GM23338 (cell line): ENCODE measurements at regions not wholly inside any gene's neighbourhood (a gene's known extent, or its start where the extent isn't known, plus 50 kb on each side); places are given as distances from the start of the nearest gene placed in this dataset.

Experiments used
- ATAC-seq: fragments of 200-7000 bp; cut with Tn5 transposase; 3 replicates; pipeline ENCODE4 v1.9.1; 2020
- DNase-seq: peaks from one replicate; pipeline ENCODE4 v3.0.0-alpha.2; 2015; ENCODE audit warnings: low spot score
- H2AFZ ChIP-seq: fragments of 200-600 bp; sonication (generic); 2 replicates; pipeline ENCODE4 v1.8.0; 2016; ENCODE audit warnings: antibody characterized with exemption, mild to moderate bottlenecking, moderate library complexity
- H3F3A ChIP-seq: fragments of 200-600 bp; sonication (generic); replicated peaks from 2 replicates; pipeline ENCODE4 v1.8.0; 2017; ENCODE audit warnings: antibody characterized with exemption, mixed run types, low read depth
- H3K27ac ChIP-seq: fragments of 200-600 bp; sonication (generic); 2 replicates; pipeline ENCODE4 v1.6.1; 2016; ENCODE audit warnings: low read depth
- H3K27me3 ChIP-seq: fragments of 200-600 bp; sonication (generic); 2 replicates; pipeline ENCODE4 v1.8.0; 2016; ENCODE audit warnings: mild to moderate bottlenecking, mixed run types, moderate library complexity; ENCODE audit not compliant: insufficient read depth
- H3K36me3 ChIP-seq: fragments of 200-600 bp; sonication (generic); 2 replicates; pipeline ENCODE4 v1.8.0; 2016; ENCODE audit warnings: mild to moderate bottlenecking; ENCODE audit not compliant: insufficient read depth
- H3K4me1 ChIP-seq: fragments of 200-600 bp; sonication (generic); 2 replicates; pipeline ENCODE4 v1.8.0; 2016; ENCODE audit warnings: mild to moderate bottlenecking, moderate library complexity; ENCODE audit not compliant: insufficient read depth
- H3K4me2 ChIP-seq: fragments of 200-600 bp; sonication (generic); 2 replicates; pipeline ENCODE4 v1.7.1; 2017; ENCODE audit warnings: mixed run types
- H3K4me3 ChIP-seq: fragments of 200-600 bp; sonication (generic); 2 replicates; pipeline ENCODE4 v1.6.1; 2016; ENCODE audit warnings: mixed run types
- H3K79me2 ChIP-seq: fragments of 200-600 bp; sonication (generic); replicated peaks from 2 replicates; pipeline ENCODE4 v1.8.0; 2017; ENCODE audit warnings: mild to moderate bottlenecking; ENCODE audit not compliant: insufficient read depth
- H3K9me2 ChIP-seq: fragments of 200-600 bp; sonication (generic); 2 replicates; pipeline ENCODE4 v1.8.0; 2017; ENCODE audit not compliant: insufficient read depth
- H4K20me1 ChIP-seq: fragments of 200-600 bp; sonication (generic); replicated peaks from 2 replicates; pipeline ENCODE4 v1.8.0; 2017; ENCODE audit warnings: mild to moderate bottlenecking; ENCODE audit not compliant: insufficient read depth
- H3K27ac Mint-ChIP-seq: 2 replicates; pipeline ENCODE4 v1.8.0; 2020; ENCODE audit warnings: inconsistent platforms, mild to moderate bottlenecking, moderate library complexity, mixed read lengths
- H3K27me3 Mint-ChIP-seq: 3 replicates; pipeline ENCODE4 v1.8.0; 2022; ENCODE audit warnings: low read depth, mild to moderate bottlenecking, moderate library complexity, mixed read lengths, inconsistent platforms; ENCODE audit not compliant: insufficient read depth, poor library complexity
- H3K36me3 Mint-ChIP-seq: 3 replicates; pipeline ENCODE4 v1.8.0; 2021; ENCODE audit warnings: low read depth, mild to moderate bottlenecking, inconsistent platforms, moderate library complexity, mixed read lengths
- H3K4me1 Mint-ChIP-seq: 3 replicates; pipeline ENCODE4 v1.8.0; 2020; ENCODE audit warnings: mild to moderate bottlenecking, inconsistent platforms, mixed read lengths
- H3K4me3 Mint-ChIP-seq: 3 replicates; pipeline ENCODE4 v1.8.0; 2021; ENCODE audit warnings: moderate library complexity, mild to moderate bottlenecking, inconsistent platforms, mixed read lengths
- H3K9me3 Mint-ChIP-seq: 3 replicates; pipeline ENCODE4 v1.8.0; 2020; ENCODE audit warnings: moderate library complexity, mild to moderate bottlenecking, inconsistent platforms, mixed read lengths
- CREB1 ChIP-seq: fragments of 250-450 bp; sonication (Bioruptor Pico); IDR thresholded peaks from 2 replicates; pipeline ENCODE4 v1.5.0; 2020; ENCODE audit warnings: low read depth, mild to moderate bottlenecking, moderate library complexity
- EZH2 ChIP-seq: fragments of 200-600 bp; sonication (generic); IDR thresholded peaks from one replicate; pipeline ENCODE4 v1.8.0; 2017; ENCODE audit warnings: antibody characterized with exemption, mild to moderate bottlenecking, low read depth; ENCODE audit not compliant: unreplicated experiment
- EZH2phosphoT487 ChIP-seq: fragments of 200-600 bp; sonication (generic); IDR thresholded peaks from one replicate; pipeline ENCODE4 v1.8.1; 2018; ENCODE audit warnings: antibody characterized with exemption; ENCODE audit not compliant: unreplicated experiment
- NANOG ChIP-seq: IDR thresholded peaks from 2 replicates; pipeline ENCODE4 v1.6.1; 2016; ENCODE audit warnings: antibody characterized with exemption, borderline replicate concordance
- STAT1 ChIP-seq: IDR thresholded peaks from one replicate; pipeline ENCODE4 v1.6.1; 2016; ENCODE audit warnings: antibody characterized with exemption; ENCODE audit not compliant: unreplicated experiment
- ZNF114 ChIP-seq: fragments of 250-450 bp; sonication (Bioruptor Pico); IDR thresholded peaks from 2 replicates; pipeline ENCODE4 v1.5.0; 2020; ENCODE audit warnings: mild to moderate bottlenecking, moderate library complexity
- ZNF331 ChIP-seq: fragments of 250-450 bp; sonication (Bioruptor Pico); IDR thresholded peaks from 2 replicates; pipeline ENCODE4 v1.5.0; 2020; ENCODE audit warnings: low read depth, mild to moderate bottlenecking, moderate library complexity
- TF ChIP-seq, protein P1 (sequence below), 2 experiments: fragments of 200-600 bp in 1 of 2; sonication (generic) in 1 of 2; conservative IDR thresholded peaks; 2 replicates each; pipeline versions ENCODE4 v1.5.1 to v1.6.1; 2016 to 2017; ENCODE audit warnings: antibody characterized with exemption in 2 of 2, low read depth in 2 of 2, mild to moderate bottlenecking in 2 of 2, moderate library complexity in 1 of 2
- TF ChIP-seq, protein P2 (sequence below): IDR thresholded peaks from one replicate; pipeline ENCODE4 v1.6.1; 2018; ENCODE audit warnings: antibody characterized with exemption; ENCODE audit not compliant: unreplicated experiment
- TF ChIP-seq, protein P3 (sequence below): IDR thresholded peaks from 2 replicates; pipeline ENCODE4 v1.6.1; 2016; ENCODE audit warnings: antibody characterized with exemption

DNA sequence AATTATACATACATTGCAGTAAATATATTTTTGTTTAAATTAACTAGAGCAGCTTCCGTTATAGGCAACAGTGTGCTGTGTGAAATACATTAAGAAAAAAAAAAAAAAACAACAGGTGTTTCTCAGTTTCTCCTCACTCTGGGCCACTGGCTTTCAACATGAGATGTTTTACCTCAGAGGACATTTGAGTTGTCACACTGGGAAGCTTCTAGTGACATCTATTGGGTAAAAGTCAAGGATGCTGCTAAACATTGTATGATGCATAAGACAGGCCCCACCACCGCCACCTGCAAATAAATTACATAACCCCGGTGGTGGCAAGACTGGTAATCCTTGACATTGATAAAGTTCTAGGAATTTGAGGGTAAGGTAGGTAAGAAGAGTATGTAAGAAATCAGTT lies 1512.2 kb downstream of the C4orf33 start:
- Mint-ChIP-seq H3K36me3 (no peaks in the 10 kb centered on the region), H3K27ac (no peak overlapping the region), H3K4me3 (no peak overlapping the region), H3K27me3 (no peaks in the 10 kb centered on the region), H3K9me3 (no peaks in the 10 kb centered on the region), H3K4me1 (no peaks in the 10 kb centered on the region)
- Histone ChIP-seq H3F3A (no peaks in the 10 kb centered on the region), H3K27me3 (no peaks in the 10 kb centered on the region), H2AFZ (no peak overlapping the region), H3K4me1 (no peaks in the 10 kb centered on the region), H3K79me2 (no peaks in the 10 kb centered on the region), H3K4me2 (no peak overlapping the region), H4K20me1 (no peaks in the 10 kb centered on the region), H3K4me3 (no peak overlapping the region), H3K36me3 (no peaks in the 10 kb centered on the region), H3K9me2 (no peaks in the 10 kb centered on the region), H3K27ac (no peak overlapping the region)
- TF ChIP-seq, protein P1, sequence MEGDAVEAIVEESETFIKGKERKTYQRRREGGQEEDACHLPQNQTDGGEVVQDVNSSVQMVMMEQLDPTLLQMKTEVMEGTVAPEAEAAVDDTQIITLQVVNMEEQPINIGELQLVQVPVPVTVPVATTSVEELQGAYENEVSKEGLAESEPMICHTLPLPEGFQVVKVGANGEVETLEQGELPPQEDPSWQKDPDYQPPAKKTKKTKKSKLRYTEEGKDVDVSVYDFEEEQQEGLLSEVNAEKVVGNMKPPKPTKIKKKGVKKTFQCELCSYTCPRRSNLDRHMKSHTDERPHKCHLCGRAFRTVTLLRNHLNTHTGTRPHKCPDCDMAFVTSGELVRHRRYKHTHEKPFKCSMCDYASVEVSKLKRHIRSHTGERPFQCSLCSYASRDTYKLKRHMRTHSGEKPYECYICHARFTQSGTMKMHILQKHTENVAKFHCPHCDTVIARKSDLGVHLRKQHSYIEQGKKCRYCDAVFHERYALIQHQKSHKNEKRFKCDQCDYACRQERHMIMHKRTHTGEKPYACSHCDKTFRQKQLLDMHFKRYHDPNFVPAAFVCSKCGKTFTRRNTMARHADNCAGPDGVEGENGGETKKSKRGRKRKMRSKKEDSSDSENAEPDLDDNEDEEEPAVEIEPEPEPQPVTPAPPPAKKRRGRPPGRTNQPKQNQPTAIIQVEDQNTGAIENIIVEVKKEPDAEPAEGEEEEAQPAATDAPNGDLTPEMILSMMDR (conservative IDR thresholded peaks at IDR 0.05; ENCODE audit: low read depth in 2 of 2) = peak in 1 of 2 experiments; percentile 33; a peak in 1 of 4 replicates
- TF ChIP-seq ZNF331 (CRISPR knock-in tag) (no peak), EZH2phosphoT487 (no peak), CREB1 (no peak)
- DNase-seq (no peak), ATAC-seq (no peak)

DNA sequence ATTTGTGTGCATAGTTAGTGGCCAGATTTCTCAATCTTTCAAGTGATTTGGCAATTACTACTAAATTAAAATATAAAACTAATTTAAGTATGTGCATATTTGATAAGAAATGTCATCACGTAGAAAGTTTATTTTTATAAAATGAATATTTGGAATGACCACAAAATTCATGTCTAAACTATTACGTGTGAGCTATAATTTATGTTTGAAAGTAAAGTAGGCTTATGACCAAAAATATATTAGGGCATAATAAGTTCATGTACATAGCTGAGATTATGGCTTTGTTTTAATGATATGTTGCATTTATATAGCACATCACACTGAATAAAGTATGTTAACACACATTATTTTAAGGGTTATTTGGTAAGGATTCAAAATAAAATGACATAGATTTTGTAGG lies 1532.6 kb downstream of the C4orf33 start:
- no peaks in the 10 kb centered on the region; the same call in 2 of the 3 replicates for H3K36me3 Mint-ChIP-seq
- TF ChIP-seq EZH2phosphoT487 = no peak
- TF ChIP-seq ZNF331 (CRISPR knock-in tag) = no peak
- TF ChIP-seq EZH2 = no peak
- no peak for TF ChIP-seq NANOG
- TF ChIP-seq ZNF114 = no peak
- no peak for TF ChIP-seq STAT1
- no peak for TF ChIP-seq CREB1
- TF ChIP-seq, protein P1 (conservative IDR thresholded peaks at IDR 0.05; ENCODE audit: low read depth in 2 of 2) = no peak
- TF ChIP-seq, protein P2, sequence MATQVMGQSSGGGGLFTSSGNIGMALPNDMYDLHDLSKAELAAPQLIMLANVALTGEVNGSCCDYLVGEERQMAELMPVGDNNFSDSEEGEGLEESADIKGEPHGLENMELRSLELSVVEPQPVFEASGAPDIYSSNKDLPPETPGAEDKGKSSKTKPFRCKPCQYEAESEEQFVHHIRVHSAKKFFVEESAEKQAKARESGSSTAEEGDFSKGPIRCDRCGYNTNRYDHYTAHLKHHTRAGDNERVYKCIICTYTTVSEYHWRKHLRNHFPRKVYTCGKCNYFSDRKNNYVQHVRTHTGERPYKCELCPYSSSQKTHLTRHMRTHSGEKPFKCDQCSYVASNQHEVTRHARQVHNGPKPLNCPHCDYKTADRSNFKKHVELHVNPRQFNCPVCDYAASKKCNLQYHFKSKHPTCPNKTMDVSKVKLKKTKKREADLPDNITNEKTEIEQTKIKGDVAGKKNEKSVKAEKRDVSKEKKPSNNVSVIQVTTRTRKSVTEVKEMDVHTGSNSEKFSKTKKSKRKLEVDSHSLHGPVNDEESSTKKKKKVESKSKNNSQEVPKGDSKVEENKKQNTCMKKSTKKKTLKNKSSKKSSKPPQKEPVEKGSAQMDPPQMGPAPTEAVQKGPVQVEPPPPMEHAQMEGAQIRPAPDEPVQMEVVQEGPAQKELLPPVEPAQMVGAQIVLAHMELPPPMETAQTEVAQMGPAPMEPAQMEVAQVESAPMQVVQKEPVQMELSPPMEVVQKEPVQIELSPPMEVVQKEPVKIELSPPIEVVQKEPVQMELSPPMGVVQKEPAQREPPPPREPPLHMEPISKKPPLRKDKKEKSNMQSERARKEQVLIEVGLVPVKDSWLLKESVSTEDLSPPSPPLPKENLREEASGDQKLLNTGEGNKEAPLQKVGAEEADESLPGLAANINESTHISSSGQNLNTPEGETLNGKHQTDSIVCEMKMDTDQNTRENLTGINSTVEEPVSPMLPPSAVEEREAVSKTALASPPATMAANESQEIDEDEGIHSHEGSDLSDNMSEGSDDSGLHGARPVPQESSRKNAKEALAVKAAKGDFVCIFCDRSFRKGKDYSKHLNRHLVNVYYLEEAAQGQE = no peak
- TF ChIP-seq, protein P3, sequence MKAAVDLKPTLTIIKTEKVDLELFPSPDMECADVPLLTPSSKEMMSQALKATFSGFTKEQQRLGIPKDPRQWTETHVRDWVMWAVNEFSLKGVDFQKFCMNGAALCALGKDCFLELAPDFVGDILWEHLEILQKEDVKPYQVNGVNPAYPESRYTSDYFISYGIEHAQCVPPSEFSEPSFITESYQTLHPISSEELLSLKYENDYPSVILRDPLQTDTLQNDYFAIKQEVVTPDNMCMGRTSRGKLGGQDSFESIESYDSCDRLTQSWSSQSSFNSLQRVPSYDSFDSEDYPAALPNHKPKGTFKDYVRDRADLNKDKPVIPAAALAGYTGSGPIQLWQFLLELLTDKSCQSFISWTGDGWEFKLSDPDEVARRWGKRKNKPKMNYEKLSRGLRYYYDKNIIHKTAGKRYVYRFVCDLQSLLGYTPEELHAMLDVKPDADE = no peak

More for the DNA sequence above, 1532.6 kb downstream of the C4orf33 start:
- Histone ChIP-seq H2AFZ (no peak overlapping the region), H3K27ac (no peak overlapping the region), H3K4me3 (no peak overlapping the region), H3F3A (no peaks in the 10 kb centered on the region), H3K36me3 (no peaks in the 10 kb centered on the region), H3K4me1 (no peaks in the 10 kb centered on the region), H3K4me2 (no peak overlapping the region), H3K27me3 (no peaks in the 10 kb centered on the region), H3K79me2 (no peaks in the 10 kb centered on the region), H3K9me2 (no peaks in the 10 kb centered on the region), H4K20me1 (no peaks in the 10 kb centered on the region)
- DNase-seq (no peak), ATAC-seq (no peak)
- Mint-ChIP-seq H3K27me3 (no peaks in the 10 kb centered on the region), H3K9me3 (no peaks in the 10 kb centered on the region), H3K4me1 (no peaks in the 10 kb centered on the region), H3K27ac (no peak overlapping the region), H3K4me3 (no peak overlapping the region)
